ENCODE measurements at regions not wholly inside any gene's neighbourhood (a gene's known extent, or its start where the extent isn't known, plus 50 kb on each side); places are given as distances from the start of the nearest gene placed in this dataset.
"Not testable (repeated sequence)": the region's sequence is repeated elsewhere in the genome, so short reads cannot be mapped to it uniquely, and the experiment has no call there.

- no peak overlapping the region for H3K4me3 ChIP-seq (replicated peaks; ENCODE audit: low read depth, low read length)
- DNase-seq (ENCODE audit: extremely low read depth, low read depth) = no peak
- TF ChIP-seq, protein P1, sequence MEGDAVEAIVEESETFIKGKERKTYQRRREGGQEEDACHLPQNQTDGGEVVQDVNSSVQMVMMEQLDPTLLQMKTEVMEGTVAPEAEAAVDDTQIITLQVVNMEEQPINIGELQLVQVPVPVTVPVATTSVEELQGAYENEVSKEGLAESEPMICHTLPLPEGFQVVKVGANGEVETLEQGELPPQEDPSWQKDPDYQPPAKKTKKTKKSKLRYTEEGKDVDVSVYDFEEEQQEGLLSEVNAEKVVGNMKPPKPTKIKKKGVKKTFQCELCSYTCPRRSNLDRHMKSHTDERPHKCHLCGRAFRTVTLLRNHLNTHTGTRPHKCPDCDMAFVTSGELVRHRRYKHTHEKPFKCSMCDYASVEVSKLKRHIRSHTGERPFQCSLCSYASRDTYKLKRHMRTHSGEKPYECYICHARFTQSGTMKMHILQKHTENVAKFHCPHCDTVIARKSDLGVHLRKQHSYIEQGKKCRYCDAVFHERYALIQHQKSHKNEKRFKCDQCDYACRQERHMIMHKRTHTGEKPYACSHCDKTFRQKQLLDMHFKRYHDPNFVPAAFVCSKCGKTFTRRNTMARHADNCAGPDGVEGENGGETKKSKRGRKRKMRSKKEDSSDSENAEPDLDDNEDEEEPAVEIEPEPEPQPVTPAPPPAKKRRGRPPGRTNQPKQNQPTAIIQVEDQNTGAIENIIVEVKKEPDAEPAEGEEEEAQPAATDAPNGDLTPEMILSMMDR (IDR thresholded peaks at IDR 0.05; ENCODE audit: low read depth, low read length, missing control alignments) = no peak
Observed at GRCh38 chr13:75180805-75181455, 301.0 kb downstream of the TBC1D4 start.

- no peak overlapping the region for H3K4me3 ChIP-seq (replicated peaks; ENCODE audit: low read depth, low read length)
- DNase-seq (ENCODE audit: extremely low read depth, low read depth) = no peak
- TF ChIP-seq, protein P1 (IDR thresholded peaks at IDR 0.05; ENCODE audit: low read depth, low read length, missing control alignments) = no peak
Observed at GRCh38 chr13:75178436-75178835, 303.5 kb downstream of the TBC1D4 start.

DNA sequence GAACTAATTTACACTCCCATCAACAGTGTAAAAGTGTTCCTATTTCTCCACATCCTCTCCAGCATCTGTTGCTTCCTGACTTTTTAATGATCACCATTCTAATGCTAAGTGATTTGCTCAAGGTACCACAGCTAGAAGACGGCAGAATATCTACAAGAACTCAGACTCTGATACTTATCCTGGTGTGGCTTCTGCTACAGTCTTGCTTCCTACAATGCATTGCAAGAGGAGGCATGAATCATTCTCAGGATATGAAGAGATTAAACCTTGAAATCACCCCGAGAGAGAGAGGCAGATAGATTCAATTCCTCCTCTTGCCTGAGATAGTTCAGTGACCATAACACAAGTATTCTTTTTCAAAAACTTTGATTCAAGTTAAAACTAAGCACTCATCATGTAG, 306.4 kb downstream of the TBC1D4 start:
- TF ChIP-seq, protein P1 (IDR thresholded peaks at IDR 0.05; ENCODE audit: low read depth, low read length, missing control alignments) = no peak
- no peak overlapping the region for H3K4me3 ChIP-seq (replicated peaks; ENCODE audit: low read depth, low read length)
- DNase-seq (ENCODE audit: extremely low read depth, low read depth) = no peak

- DNase-seq (ENCODE audit: extremely low read depth, low read depth) = not testable (repeated sequence)
Observed at GRCh38 chr13:75175097-75175496, 306.9 kb downstream of the TBC1D4 start.

GRCh38 chr13:75174481-75174880, 307.5 kb downstream of the TBC1D4 start:
- TF ChIP-seq, protein P1 (IDR thresholded peaks at IDR 0.05; ENCODE audit: low read depth, low read length, missing control alignments) = no peak
- no peak overlapping the region for H3K4me3 ChIP-seq (replicated peaks; ENCODE audit: low read depth, low read length)
- DNase-seq (ENCODE audit: extremely low read depth, low read depth) = no peak

More at GRCh38 chr13:75175097-75175496, 306.9 kb downstream of the TBC1D4 start:
- not testable (repeated sequence) for H3K4me3 ChIP-seq (replicated peaks; ENCODE audit: low read depth, low read length)

GRCh38 chr13:75173457-75174356, 308.3 kb downstream of the TBC1D4 start:
- TF ChIP-seq, protein P1 (IDR thresholded peaks at IDR 0.05; ENCODE audit: low read depth, low read length, missing control alignments) = no peak
- no peak for DNase-seq (ENCODE audit: extremely low read depth, low read depth)
- H3K4me3 ChIP-seq (replicated peaks; ENCODE audit: low read depth, low read length) = no peak overlapping the region

GRCh38 chr13:75170311-75170710, 311.7 kb downstream of the TBC1D4 start:
- no peak for DNase-seq (ENCODE audit: extremely low read depth, low read depth)
- H3K4me3 ChIP-seq (replicated peaks; ENCODE audit: low read depth, low read length) = no peak overlapping the region
- TF ChIP-seq, protein P1 (IDR thresholded peaks at IDR 0.05; ENCODE audit: low read depth, low read length, missing control alignments) = no peak
